Mucosa of stomach (tissue), 1 donor: ENCODE measurements at regions not wholly inside any gene's neighbourhood (a gene's known extent, or its start where the extent isn't known, plus 50 kb on each side); places are given as distances from the start of the nearest gene placed in this dataset.

Source experiments
- H3K27me3 ChIP-seq: one replicate; pipeline ENCODE4 v1.7.0; 2013; ENCODE audit warnings: mild to moderate bottlenecking, low read length; ENCODE audit not compliant: control insufficient read depth, insufficient read depth
- H3K36me3 ChIP-seq: one replicate; pipeline ENCODE4 v1.7.0; 2013; ENCODE audit warnings: low read length; ENCODE audit not compliant: control insufficient read depth, insufficient read depth
- H3K4me1 ChIP-seq: one replicate; pipeline ENCODE4 v1.7.0; 2013; ENCODE audit warnings: mild to moderate bottlenecking, low read length; ENCODE audit not compliant: control insufficient read depth, insufficient read depth
- H3K4me3 ChIP-seq: one replicate; pipeline ENCODE4 v1.7.0; 2013; ENCODE audit warnings: low read length
- H3K9ac ChIP-seq: one replicate; pipeline ENCODE4 v1.7.0; 2013; ENCODE audit warnings: mild to moderate bottlenecking, low read length, moderate library complexity
- H3K9me3 ChIP-seq: one replicate; pipeline ENCODE4 v1.7.0; 2013; ENCODE audit warnings: mild to moderate bottlenecking, low read length, moderate library complexity; ENCODE audit not compliant: control insufficient read depth
- donor health status: Pancreatic carcinoma.

DNA sequence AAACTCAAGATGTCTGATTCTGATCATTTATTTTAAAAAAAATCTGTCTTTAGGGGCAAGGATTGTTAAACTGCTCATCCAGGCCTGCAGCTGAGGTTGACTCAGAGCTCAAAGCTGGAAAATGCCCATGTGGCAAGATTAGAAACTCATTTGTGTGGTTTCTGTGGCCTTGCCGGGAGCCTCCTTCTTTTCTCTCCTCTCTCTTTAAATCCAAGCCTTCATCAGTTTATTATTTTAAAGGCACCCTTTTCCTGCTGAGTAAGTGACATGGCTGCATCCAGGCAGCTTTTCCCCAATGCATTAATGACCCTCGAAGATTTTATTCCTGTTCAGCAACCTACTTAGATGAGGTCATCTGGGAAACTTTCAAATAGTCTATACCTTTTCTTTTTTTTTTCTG, 221.3 kb upstream of the CDIN1 start:
- H3K9me3 ChIP-seq: no peaks in the 10 kb centered on the region
- H3K9ac ChIP-seq: no peak overlapping the region
- H3K4me3 ChIP-seq: no peak overlapping the region
- no peaks in the 10 kb centered on the region for H3K27me3 ChIP-seq
- no peaks in the 10 kb centered on the region for H3K4me1 ChIP-seq
- H3K36me3 ChIP-seq: no peaks in the 10 kb centered on the region

DNA sequence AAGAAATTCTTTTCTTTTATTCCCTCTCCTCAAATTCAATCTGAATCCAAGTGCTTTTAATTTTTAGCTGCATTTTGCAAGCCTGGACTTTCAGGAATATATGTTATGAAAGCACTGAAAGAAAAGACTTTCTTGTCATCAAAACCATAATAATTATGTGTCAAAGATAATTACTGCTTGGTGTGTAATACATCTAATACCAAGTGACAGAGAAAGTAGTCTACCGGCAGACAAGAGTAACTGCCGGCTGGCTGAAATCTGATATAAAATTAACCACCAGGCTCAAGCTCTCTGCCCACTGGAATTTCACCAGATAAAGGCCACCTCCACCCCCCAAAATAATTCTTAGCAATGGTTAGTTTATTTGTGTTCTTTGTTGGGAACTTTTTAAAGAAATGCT, 220.9 kb upstream of the CDIN1 start:
- H3K4me1 ChIP-seq: no peaks in the 10 kb centered on the region

DNA sequence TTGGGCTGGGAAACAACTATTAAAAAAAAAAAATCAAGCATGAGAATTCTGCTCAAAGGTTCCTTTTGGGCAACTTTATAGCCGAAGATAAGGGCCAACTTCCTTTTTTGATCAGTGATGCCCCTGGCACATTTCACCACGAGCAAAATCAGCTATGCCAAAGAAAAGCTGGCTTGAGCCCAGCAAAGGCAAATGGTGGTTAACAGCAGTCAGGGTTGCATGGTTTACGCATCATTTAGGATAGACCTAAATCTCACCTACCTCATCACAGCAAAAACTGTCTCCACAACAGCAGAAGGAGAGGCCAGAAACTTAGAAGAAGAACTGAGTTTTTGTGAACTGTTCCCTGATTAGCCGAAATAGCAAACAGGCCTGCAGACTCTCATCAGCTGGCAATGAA, 220.1 kb upstream of the CDIN1 start:
- Histone ChIP-seq H3K9ac (no peak overlapping the region), H3K4me3 (no peak overlapping the region), H3K36me3 (no peaks in the 10 kb centered on the region), H3K4me1 (no peaks in the 10 kb centered on the region), H3K27me3 (no peaks in the 10 kb centered on the region), H3K9me3 (no peaks in the 10 kb centered on the region)

More for the DNA sequence above, 220.9 kb upstream of the CDIN1 start:
- Histone ChIP-seq H3K27me3 (no peaks in the 10 kb centered on the region), H3K9ac (no peak overlapping the region), H3K9me3 (no peaks in the 10 kb centered on the region), H3K36me3 (no peaks in the 10 kb centered on the region), H3K4me3 (no peak overlapping the region)

DNA sequence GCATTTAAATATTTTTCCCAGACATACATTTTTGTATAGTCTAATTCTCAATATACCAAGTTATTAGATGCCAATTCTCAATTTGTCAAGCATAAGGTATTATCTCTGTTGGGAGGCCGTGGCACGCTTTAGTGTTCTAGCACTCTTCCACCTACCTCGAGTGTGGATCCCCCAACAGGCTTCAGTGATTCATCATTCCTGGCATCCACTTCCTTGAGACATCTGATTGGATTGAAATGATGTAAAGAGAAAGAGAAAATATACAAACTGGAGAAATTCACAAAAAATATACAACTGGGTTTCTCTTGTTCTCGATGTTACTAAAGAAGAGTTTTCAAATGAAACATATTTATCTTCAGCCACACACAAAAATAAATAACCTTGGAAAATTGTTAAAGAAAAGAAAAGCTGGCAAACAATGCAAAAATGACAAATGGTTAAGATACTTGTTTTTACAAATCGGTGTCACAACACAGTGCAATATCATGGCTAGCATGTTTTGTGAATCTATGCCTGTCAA, 218.0 kb upstream of the CDIN1 start:
- H3K9me3 ChIP-seq: no peaks in the 10 kb centered on the region
- H3K27me3 ChIP-seq: no peaks in the 10 kb centered on the region
- no peaks in the 10 kb centered on the region for H3K36me3 ChIP-seq
- H3K4me1 ChIP-seq: no peaks in the 10 kb centered on the region
- H3K9ac ChIP-seq: no peak overlapping the region
- H3K4me3 ChIP-seq: no peak overlapping the region

DNA sequence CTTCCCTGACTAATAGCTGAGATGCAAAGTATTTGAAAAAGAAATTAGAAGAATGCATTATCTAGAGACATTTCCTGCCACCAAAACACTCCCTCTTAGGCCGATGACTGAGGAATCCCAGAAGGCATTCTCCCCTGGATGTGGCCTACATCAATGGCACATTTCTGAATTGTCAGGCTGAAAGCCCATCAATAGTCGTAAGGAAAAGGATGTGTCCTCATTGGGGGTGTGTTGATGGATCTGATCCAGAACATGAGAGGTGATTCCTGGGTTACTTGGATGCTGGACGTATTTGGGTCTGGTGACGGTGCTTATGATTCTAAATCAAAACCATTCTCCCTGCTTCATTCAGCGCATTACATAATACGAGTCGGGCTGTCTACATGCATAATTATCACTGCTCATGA, 216.9 kb upstream of the CDIN1 start:
- Histone ChIP-seq H3K27me3 (no peaks in the 10 kb centered on the region), H3K4me3 (no peak overlapping the region), H3K36me3 (no peaks in the 10 kb centered on the region), H3K9ac (no peak overlapping the region), H3K4me1 (no peaks in the 10 kb centered on the region), H3K9me3 (no peaks in the 10 kb centered on the region)

DNA sequence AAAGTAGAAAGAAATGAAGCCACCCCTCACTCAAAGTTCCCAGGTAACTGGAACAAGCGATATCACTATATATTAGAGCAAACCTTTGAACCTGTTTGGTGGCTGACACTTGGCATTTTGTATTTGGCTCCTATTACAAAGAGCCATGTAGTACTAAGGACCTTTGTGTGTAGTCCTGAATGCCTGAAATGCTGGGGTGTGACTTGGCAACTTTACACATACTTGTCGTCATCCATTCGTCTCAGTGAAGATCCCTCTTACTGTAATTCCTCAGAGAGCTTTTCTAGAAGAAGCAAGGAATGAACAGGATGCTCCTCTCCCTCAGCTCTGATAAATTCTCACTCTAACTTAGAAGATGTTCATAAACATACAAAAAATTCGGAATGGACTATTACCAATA, 216.1 kb upstream of the CDIN1 start:
- Histone ChIP-seq H3K9me3 (no peaks in the 10 kb centered on the region), H3K36me3 (no peaks in the 10 kb centered on the region), H3K27me3 (no peaks in the 10 kb centered on the region), H3K4me1 (no peaks in the 10 kb centered on the region), H3K4me3 (no peak overlapping the region), H3K9ac (no peak overlapping the region)

DNA sequence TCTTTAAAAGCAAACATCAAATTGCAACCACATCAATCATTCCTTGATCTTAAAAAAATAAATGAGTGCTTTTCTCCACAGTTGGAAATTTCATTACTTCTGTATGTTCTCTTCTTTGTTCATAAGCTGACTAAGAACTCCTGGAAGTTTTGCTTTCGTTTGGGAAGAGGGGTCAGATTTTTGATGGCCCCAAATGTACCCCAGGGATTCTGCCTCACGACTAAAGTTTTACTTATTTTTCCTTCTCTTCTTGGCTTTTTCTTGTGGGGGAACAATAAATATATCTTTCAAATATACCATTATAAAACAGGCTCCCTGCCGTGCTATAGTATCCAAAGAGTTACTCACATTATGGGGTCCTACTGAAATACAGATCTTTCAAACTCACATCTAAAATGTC, 215.0 kb upstream of the CDIN1 start:
- no peaks in the 10 kb centered on the region for H3K4me1 ChIP-seq
- no peaks in the 10 kb centered on the region for H3K9me3 ChIP-seq
- H3K9ac ChIP-seq: no peak overlapping the region
- H3K27me3 ChIP-seq: no peaks in the 10 kb centered on the region
- H3K36me3 ChIP-seq: no peaks in the 10 kb centered on the region
- H3K4me3 ChIP-seq: no peak overlapping the region

DNA sequence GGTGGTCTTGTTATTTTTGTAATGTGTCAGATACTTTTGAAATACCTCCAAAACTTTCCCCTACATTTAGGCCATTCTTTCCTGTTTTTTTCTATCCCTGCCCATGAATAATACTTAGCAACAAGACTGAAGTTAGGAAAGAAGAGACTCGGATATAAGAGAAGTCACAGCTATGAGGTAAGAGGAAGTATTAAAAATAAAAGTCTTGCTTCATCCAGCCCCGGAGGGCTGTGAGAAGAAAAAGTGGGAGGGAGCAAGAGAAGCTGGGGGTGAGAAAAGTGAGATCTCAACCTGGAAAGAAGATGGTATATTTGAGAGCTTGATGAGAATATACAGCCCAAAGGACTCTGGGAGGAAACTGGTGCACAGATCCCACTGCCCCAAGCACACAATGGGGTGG, 213.5 kb upstream of the CDIN1 start:
- no peaks in the 10 kb centered on the region for H3K36me3 ChIP-seq

DNA sequence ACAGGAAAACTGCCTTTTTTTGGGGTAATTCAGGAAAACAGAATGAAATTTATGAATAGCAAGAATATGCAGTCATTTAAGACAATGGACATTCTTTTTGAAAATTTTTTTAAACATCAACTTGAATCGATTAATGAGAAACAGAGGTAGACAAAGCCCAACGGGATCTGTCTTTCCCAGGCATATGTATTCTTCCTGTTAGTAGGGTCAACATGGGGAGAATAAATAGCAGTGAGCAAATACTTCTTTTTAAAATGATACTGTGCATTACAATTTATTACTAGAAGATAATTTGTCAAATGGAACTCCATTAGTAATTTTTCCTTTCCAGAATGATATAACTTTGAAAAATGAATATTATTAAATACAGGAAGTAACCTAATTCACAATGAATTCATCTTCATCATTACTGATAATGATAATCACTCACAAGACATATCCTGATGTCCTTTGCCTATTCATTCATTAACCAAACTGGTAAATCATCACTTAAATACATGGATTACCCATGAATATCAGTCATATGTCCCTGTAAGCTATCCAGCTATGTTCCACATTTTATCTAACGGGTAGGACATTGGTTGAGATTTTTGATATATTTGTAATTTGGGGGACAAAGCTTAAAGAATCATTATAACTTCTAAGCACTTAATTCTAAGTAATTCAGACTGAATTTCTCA, 209.2 kb upstream of the CDIN1 start:
- no peaks in the 10 kb centered on the region for H3K9me3 ChIP-seq
- no peaks in the 10 kb centered on the region for H3K36me3 ChIP-seq
- no peak overlapping the region for H3K9ac ChIP-seq
- no peak overlapping the region for H3K4me3 ChIP-seq
- H3K4me1 ChIP-seq: no peaks in the 10 kb centered on the region
- H3K27me3 ChIP-seq: no peaks in the 10 kb centered on the region

More for the DNA sequence above, 213.5 kb upstream of the CDIN1 start:
- H3K4me1 ChIP-seq: no peaks in the 10 kb centered on the region
- no peak overlapping the region for H3K9ac ChIP-seq
- no peak overlapping the region for H3K4me3 ChIP-seq
- H3K27me3 ChIP-seq: no peaks in the 10 kb centered on the region
- no peaks in the 10 kb centered on the region for H3K9me3 ChIP-seq

DNA sequence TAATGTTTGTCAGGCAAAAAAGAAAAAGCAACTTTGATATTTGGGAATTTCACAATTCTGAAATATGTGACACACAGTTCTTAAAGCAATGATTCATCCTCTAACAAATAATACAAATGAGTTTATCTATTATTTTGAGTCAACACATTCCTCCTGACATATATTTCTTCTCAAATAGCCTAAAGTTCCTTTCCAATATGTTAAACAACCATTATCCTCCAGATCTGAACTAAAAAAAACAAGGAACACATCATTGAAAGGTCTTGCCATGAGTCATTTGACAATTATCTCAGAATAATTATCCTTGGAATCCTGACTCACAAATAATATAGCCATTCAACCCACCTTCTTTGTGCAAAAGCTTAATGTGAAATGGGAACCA, 208.7 kb upstream of the CDIN1 start:
- Histone ChIP-seq H3K9me3 (no peaks in the 10 kb centered on the region), H3K4me3 (no peak overlapping the region), H3K27me3 (no peaks in the 10 kb centered on the region), H3K9ac (no peak overlapping the region), H3K4me1 (no peaks in the 10 kb centered on the region), H3K36me3 (no peaks in the 10 kb centered on the region)

DNA sequence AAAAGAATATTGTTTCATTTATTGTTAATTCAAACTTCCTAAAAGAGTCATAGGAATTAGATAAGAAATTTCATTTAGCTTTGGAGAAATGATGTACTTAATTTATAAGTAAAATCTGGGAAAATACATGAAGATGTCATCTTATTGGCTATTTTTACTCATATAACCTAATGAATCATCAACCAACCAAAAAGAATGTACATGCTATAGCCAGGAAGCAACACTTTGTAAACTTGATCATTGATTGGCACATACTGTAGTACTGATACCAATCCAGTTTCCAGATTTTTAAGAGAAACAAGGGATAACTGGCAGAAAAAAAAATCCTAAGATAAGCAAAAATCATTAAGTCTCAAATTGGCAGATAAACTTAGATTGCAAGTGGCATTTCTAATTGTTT, 207.9 kb upstream of the CDIN1 start:
- Histone ChIP-seq H3K4me1 (no peaks in the 10 kb centered on the region), H3K36me3 (no peaks in the 10 kb centered on the region), H3K4me3 (no peak overlapping the region), H3K9ac (no peak overlapping the region), H3K9me3 (no peaks in the 10 kb centered on the region), H3K27me3 (no peaks in the 10 kb centered on the region)

DNA sequence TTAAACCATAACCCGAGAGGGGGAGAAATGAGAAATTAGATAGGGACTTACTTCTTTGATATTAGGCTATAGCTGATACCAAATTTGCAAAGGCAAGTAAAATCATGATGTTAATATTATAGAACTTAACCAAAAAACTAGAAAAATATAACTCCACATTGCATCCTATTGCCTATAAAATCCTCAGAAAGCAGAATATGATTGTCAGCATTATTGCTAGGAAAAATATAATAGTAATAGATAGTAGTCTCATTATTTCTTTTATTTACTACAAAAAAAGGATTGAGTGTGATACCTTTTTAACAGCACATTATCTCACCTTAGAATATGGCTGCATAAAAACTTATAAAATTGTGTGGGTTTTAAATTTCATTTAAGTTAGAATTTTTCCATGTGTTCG, 206.5 kb upstream of the CDIN1 start:
- no peaks in the 10 kb centered on the region for H3K27me3 ChIP-seq
- no peaks in the 10 kb centered on the region for H3K4me1 ChIP-seq
- H3K9me3 ChIP-seq: no peaks in the 10 kb centered on the region
- no peak overlapping the region for H3K4me3 ChIP-seq
- H3K36me3 ChIP-seq: no peaks in the 10 kb centered on the region
- H3K9ac ChIP-seq: no peak overlapping the region

DNA sequence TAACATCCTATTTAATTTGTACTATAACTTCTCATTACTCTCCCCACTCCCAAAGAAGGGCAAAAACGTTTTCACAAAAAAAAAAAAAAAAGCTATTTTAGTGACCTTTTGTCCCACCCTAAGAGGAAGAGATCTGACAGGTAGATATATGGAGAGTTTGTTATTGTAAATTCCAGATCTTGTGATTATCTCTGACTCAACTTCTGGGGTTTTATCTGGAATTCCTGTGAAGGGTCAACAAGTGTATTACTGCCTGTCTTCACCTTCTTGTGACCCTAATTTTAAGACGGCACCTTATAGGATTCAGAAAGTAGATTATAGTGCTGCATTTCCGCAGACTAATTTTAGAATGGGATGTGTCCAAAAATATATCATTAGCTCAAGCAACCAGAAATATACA, 205.9 kb upstream of the CDIN1 start:
- H3K9ac ChIP-seq: no peak overlapping the region
- H3K27me3 ChIP-seq: no peaks in the 10 kb centered on the region
- no peak overlapping the region for H3K4me3 ChIP-seq
- H3K9me3 ChIP-seq: no peaks in the 10 kb centered on the region
- H3K4me1 ChIP-seq: no peaks in the 10 kb centered on the region
- no peaks in the 10 kb centered on the region for H3K36me3 ChIP-seq
